Panc1 (cell line): ENCODE measurements at regions not wholly inside any gene's neighbourhood (a gene's known extent, or its start where the extent isn't known, plus 50 kb on each side); places are given as distances from the start of the nearest gene placed in this dataset.

Experiments
- ATAC-seq: fragments of 200-7000 bp; cut with Tn5 transposase; 2 replicates; pipeline ENCODE4 v1.9.1; 2020; ENCODE audit warnings: mild to moderate bottlenecking, moderate library complexity
- BruUV-seq: library from RNA; stranded (reverse); fragments of 400-500 nt; replicated peaks from 2 replicates; lab custom pipeline; 2021; lab: Mats Ljungman, UMichigan
- CTCF ChIA-PET: fragments of 300-600 bp; sonication (Branson Sonifier 250); formaldehyde crosslinking; loops from one replicate; lab custom pipeline; 2022; ENCODE audit warnings: antibody characterized with exemption; lab: Charles Lee
- POLR2A ChIA-PET: fragments of 300-600 bp; sonication (Branson Sonifier 250); formaldehyde crosslinking; loops from one replicate; lab custom pipeline; 2022; ENCODE audit warnings: antibody characterized with exemption; lab: Charles Lee
- DNase-seq: peaks from one replicate; pipeline ENCODE4 v3.0.0-alpha.2; 2010; ENCODE audit warnings: low read depth, low spot score
- H3K27ac ChIP-seq: 2 replicates; pipeline ENCODE4 v1.5.1; 2011; ENCODE audit warnings: mild to moderate bottlenecking, low read length, inconsistent platforms
- H3K27me3 ChIP-seq: fragments of 200-500 bp; sonication (Bioruptor generic); 2 replicates; pipeline ENCODE4 v1.6.0; 2014; ENCODE audit warnings: low read length, inconsistent platforms; ENCODE audit not compliant: control insufficient read depth, insufficient read depth
- H3K36me3 ChIP-seq: fragments of 200-500 bp; sonication (Bioruptor generic); 2 replicates; pipeline ENCODE4 v1.5.1; 2014; ENCODE audit warnings: inconsistent platforms, mild to moderate bottlenecking, low read length, moderate library complexity; ENCODE audit not compliant: control insufficient read depth, insufficient read depth
- H3K4me1 ChIP-seq: 2 replicates; pipeline ENCODE4 v1.5.1; 2011; ENCODE audit warnings: inconsistent platforms, mild to moderate bottlenecking, low read length, moderate library complexity; ENCODE audit not compliant: control insufficient read depth, insufficient read depth
- H3K4me3 ChIP-seq, 2 experiments: 2 replicates each; pipeline ENCODE4 v1.5.1; 2011 to 2012; ENCODE audit warnings: low read depth in 2 of 2, low read length in 2 of 2, mild to moderate bottlenecking in 2 of 2, inconsistent platforms in 1 of 2, moderate library complexity in 1 of 2
- H3K9me3 ChIP-seq: fragments of 200-500 bp; sonication (Bioruptor generic); 2 replicates; pipeline ENCODE4 v1.5.1; 2014; ENCODE audit warnings: low read depth, mild to moderate bottlenecking, inconsistent platforms, low read length, moderate library complexity; ENCODE audit not compliant: control insufficient read depth, insufficient read depth
- POLR2AphosphoS5 ChIP-seq: IDR thresholded peaks from 2 replicates; pipeline ENCODE4 v1.6.1; 2012; ENCODE audit warnings: mild to moderate bottlenecking, low read depth, low read length, moderate library complexity
- SIN3A ChIP-seq: IDR thresholded peaks from 2 replicates; pipeline ENCODE4 v1.6.1; 2012; ENCODE audit warnings: low read depth, mild to moderate bottlenecking, low read length, moderate library complexity, borderline replicate concordance; ENCODE audit not compliant: insufficient read depth
- TCF7L2 ChIP-seq: IDR thresholded peaks from 2 replicates; pipeline ENCODE4 v1.6.1; 2011; ENCODE audit warnings: mild to moderate bottlenecking, low read depth, low read length, inconsistent platforms
- in situ Hi-C: cut with HindIII; loops from 2 replicates; pipeline ENCODE4 v1.10.0; 2016; ENCODE audit warnings: low sequenced_read_pairs, low pct_unique_long_range_greater_than_20kb
- intact Hi-C: fragments of 100-400 bp; cut with micrococcal nuclease; formaldehyde crosslinking; loops from one replicate; pipeline ENCODE4 v1.10.0; 2022; ENCODE audit not compliant: unreplicated experiment
- TF ChIP-seq, protein P1 (sequence below), 2 experiments: IDR thresholded peaks; 2 replicates each; pipeline ENCODE4 v1.6.1; 2011 to 2012; ENCODE audit warnings: low read depth in 2 of 2, control low read depth in 1 of 2, low read length in 1 of 2, mild to moderate bottlenecking in 1 of 2, moderate library complexity in 1 of 2; ENCODE audit not compliant: insufficient read depth in 1 of 2
- TF ChIP-seq, protein P2 (sequence below): fragments of 450-650 bp; IDR thresholded peaks from 2 replicates; pipeline ENCODE4 v1.5.1; 2017; ENCODE audit warnings: mild to moderate bottlenecking

DNA sequence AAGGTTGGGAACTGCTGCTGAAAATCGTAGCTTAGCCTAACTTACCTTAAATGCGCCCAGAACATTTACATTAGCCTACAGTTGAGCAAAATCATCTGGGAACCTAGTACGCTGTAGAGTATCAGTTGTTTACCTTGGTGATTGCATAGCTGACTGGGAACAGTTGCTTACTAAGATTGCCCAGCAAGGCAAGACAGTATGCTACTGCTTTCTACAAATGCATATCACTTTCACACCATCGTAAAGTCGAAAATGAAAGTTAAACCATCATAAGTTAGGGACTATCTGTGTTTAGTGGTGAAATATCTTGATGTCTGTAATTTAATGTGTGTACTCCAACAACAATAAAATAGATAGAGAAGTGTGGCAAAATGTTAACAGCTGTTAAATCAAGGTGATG is 1670.6 kb upstream of the PCDH20 start:
- intact Hi-C loops, result no loop called here
- Histone ChIP-seq H3K27ac (no peak overlapping the region), H3K4me3 (no peak overlapping the region), H3K4me1 (no peaks in the 10 kb centered on the region), H3K36me3 (no peaks in the 10 kb centered on the region), H3K27me3 (no peaks in the 10 kb centered on the region), H3K9me3 (no peaks in the 10 kb centered on the region)
- ATAC-seq (no peak), DNase-seq (no peak)
- in situ Hi-C loops, result no loop called here
- no TSS peak for BruUV-seq
- CTCF ChIA-PET, result no interaction called here
- TF ChIP-seq SIN3A (no peak), POLR2AphosphoS5 (no peak), TCF7L2 (no peak)
- TF ChIP-seq, protein P1, sequence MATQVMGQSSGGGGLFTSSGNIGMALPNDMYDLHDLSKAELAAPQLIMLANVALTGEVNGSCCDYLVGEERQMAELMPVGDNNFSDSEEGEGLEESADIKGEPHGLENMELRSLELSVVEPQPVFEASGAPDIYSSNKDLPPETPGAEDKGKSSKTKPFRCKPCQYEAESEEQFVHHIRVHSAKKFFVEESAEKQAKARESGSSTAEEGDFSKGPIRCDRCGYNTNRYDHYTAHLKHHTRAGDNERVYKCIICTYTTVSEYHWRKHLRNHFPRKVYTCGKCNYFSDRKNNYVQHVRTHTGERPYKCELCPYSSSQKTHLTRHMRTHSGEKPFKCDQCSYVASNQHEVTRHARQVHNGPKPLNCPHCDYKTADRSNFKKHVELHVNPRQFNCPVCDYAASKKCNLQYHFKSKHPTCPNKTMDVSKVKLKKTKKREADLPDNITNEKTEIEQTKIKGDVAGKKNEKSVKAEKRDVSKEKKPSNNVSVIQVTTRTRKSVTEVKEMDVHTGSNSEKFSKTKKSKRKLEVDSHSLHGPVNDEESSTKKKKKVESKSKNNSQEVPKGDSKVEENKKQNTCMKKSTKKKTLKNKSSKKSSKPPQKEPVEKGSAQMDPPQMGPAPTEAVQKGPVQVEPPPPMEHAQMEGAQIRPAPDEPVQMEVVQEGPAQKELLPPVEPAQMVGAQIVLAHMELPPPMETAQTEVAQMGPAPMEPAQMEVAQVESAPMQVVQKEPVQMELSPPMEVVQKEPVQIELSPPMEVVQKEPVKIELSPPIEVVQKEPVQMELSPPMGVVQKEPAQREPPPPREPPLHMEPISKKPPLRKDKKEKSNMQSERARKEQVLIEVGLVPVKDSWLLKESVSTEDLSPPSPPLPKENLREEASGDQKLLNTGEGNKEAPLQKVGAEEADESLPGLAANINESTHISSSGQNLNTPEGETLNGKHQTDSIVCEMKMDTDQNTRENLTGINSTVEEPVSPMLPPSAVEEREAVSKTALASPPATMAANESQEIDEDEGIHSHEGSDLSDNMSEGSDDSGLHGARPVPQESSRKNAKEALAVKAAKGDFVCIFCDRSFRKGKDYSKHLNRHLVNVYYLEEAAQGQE (IDR thresholded peaks at IDR 0.05; ENCODE audit: insufficient read depth in 1 of 2, low read depth in 2 of 2, low read length in 1 of 2), result no peak
- TF ChIP-seq, protein P2, sequence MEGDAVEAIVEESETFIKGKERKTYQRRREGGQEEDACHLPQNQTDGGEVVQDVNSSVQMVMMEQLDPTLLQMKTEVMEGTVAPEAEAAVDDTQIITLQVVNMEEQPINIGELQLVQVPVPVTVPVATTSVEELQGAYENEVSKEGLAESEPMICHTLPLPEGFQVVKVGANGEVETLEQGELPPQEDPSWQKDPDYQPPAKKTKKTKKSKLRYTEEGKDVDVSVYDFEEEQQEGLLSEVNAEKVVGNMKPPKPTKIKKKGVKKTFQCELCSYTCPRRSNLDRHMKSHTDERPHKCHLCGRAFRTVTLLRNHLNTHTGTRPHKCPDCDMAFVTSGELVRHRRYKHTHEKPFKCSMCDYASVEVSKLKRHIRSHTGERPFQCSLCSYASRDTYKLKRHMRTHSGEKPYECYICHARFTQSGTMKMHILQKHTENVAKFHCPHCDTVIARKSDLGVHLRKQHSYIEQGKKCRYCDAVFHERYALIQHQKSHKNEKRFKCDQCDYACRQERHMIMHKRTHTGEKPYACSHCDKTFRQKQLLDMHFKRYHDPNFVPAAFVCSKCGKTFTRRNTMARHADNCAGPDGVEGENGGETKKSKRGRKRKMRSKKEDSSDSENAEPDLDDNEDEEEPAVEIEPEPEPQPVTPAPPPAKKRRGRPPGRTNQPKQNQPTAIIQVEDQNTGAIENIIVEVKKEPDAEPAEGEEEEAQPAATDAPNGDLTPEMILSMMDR, result no peak
- POLR2A ChIA-PET, result no interaction called here

DNA sequence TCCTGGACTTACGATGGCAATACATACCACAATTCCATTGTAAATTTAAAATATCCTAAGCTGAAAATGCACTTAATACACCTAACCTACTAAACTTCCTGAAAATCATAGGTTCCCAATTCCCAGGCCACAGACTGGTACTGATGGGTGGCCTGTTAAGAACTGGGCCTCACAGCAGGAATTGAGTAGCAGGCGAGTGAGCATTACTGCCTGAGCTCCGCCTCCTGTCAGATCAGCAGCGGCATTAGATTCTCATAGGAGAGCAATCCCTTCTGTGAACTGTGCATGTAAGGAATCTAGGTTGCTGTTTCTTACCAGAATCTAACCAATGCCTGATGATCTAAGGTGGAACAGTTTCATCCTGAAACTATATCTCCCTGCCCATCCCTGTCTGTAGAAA is 1670.2 kb upstream of the PCDH20 start:
- in situ Hi-C loops, result no loop called here
- TF ChIP-seq POLR2AphosphoS5 (no peak), SIN3A (no peak), TCF7L2 (no peak)
- TF ChIP-seq, protein P2, result no peak
- TF ChIP-seq, protein P1 (IDR thresholded peaks at IDR 0.05; ENCODE audit: insufficient read depth in 1 of 2, low read depth in 2 of 2, low read length in 1 of 2), result no peak
- H3K4me1 ChIP-seq, result no peaks in the 10 kb centered on the region
- no peak for DNase-seq
- intact Hi-C loops, result no loop called here
- no peaks in the 10 kb centered on the region for H3K27me3 ChIP-seq
- H3K36me3 ChIP-seq, result no peaks in the 10 kb centered on the region
- no peak overlapping the region for H3K27ac ChIP-seq
- CTCF ChIA-PET, result no interaction called here
- POLR2A ChIA-PET, result no interaction called here
- no peak for ATAC-seq
- H3K4me3 ChIP-seq, result no peak overlapping the region
- no peaks in the 10 kb centered on the region for H3K9me3 ChIP-seq
- no TSS peak for BruUV-seq
